GM12872 (cell line): ENCODE measurements at regions not wholly inside any gene's neighbourhood (a gene's known extent, or its start where the extent isn't known, plus 50 kb on each side); places are given as distances from the start of the nearest gene placed in this dataset.
A peak's percentile ranks its signal among the peaks of the same experiment; 100 is the strongest.

Source experiments
- TF ChIP-seq, protein P1 (sequence below): IDR thresholded peaks from 3 replicates; pipeline ENCODE4 v1.5.1; 2011; ENCODE audit warnings: low read depth, mild to moderate bottlenecking, low read length, moderate library complexity; ENCODE audit not compliant: insufficient read depth

- TF ChIP-seq, protein P1, sequence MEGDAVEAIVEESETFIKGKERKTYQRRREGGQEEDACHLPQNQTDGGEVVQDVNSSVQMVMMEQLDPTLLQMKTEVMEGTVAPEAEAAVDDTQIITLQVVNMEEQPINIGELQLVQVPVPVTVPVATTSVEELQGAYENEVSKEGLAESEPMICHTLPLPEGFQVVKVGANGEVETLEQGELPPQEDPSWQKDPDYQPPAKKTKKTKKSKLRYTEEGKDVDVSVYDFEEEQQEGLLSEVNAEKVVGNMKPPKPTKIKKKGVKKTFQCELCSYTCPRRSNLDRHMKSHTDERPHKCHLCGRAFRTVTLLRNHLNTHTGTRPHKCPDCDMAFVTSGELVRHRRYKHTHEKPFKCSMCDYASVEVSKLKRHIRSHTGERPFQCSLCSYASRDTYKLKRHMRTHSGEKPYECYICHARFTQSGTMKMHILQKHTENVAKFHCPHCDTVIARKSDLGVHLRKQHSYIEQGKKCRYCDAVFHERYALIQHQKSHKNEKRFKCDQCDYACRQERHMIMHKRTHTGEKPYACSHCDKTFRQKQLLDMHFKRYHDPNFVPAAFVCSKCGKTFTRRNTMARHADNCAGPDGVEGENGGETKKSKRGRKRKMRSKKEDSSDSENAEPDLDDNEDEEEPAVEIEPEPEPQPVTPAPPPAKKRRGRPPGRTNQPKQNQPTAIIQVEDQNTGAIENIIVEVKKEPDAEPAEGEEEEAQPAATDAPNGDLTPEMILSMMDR = no peak
Measured at GRCh38 chr11:13831696-13832095, 130.8 kb upstream of the SPON1 start.

DNA sequence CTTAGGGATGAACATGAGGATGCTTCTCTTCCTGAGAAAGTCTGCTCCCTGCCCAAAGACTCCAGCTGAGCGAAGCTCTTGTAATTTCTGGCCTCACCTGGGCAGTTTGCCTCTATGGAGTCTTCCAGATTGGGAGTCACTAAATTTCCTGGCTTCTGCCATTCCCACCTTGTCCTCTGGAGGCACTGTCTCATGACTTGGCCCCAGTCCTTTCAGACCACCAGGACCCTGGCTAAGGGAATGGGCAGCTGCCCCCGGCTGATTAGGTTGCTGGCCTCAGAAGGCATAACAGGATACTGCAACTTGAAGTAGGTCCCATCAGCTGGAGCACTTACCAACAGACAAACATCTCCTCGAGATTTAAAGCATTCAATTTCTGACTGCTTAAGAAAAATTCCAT lies 128.1 kb upstream of the SPON1 start:
- TF ChIP-seq, protein P1 = peak; percentile 63

GRCh38 chr11:13836666-13837065 lies 125.9 kb upstream of the SPON1 start:
- TF ChIP-seq, protein P1 = no peak

DNA sequence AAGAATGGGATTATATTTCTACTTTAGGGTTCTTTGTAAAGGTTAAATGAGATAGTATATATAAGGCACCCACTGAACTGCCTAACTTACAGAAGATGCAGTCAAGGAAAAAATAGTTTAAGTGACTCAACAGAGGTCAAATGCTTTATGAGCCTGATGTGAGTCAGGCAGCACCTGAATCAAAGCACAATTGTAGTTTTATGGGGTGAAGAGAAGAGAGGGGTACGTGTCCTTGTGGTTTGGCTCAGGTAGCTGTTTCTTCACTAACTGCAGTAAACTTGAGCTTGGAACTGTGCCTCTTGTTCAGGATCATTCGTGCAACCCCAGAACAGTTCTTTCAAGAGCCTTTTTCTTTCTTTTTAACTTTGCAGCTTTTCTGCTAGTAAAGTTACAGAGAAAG lies 125.2 kb upstream of the SPON1 start:
- TF ChIP-seq, protein P1 = no peak

GRCh38 chr11:13841393-13841792 lies 121.1 kb upstream of the SPON1 start:
- TF ChIP-seq, protein P1 = no peak

GRCh38 chr11:13848031-13848430 lies 114.5 kb upstream of the SPON1 start:
- TF ChIP-seq, protein P1 = no peak

DNA sequence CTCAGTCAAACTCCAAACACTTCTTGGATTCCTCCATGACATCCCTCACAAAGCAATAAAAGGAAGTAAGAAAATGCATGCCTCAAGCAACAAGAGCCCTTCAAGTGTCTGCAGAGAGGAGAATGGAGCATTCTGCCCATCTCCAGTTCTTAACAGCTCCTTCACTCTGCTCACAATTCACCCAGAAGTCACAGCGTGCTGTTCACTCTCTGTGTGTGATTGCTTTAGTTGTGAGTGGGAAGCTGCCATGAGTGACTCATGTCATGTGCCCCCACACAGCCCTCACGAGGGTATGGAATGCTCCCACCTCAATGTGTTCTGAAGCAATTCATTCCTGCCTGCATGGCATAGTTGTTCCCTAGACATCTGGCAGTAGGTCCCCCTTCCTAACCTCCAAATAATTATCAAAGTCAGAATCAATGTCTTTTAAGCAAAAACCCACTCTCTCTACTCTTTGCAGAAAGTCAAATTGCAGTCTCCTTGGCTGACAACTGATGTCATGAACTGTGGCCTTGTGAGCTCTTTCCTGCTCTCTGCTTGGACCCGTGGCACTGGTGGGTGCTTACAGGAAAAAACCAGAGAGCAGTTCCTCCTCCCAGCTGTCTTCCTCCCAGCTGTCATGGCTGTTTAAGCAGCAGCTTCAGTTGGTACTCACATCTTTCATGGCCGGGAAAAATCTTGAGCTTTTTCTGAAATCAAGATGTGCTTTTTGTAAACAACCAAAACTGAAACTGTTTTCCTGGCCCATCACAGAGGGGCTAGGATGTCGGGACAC lies 112.1 kb upstream of the SPON1 start:
- TF ChIP-seq, protein P1 = no peak
